Body of pancreas (tissue), 4 donors: ENCODE measurements at regions not wholly inside any gene's neighbourhood (a gene's known extent, or its start where the extent isn't known, plus 50 kb on each side); places are given as distances from the start of the nearest gene placed in this dataset.

Experiments
- CTCF ChIP-seq, 7 experiments: fragments of 450-650 bp in 4 of 7; fragments of 200-600 bp in 3 of 7; sonication (generic) in 3 of 7; IDR thresholded peaks; one replicate each; pipeline ENCODE4 v1.5.1; 2016 to 2019; ENCODE audit warnings: antibody characterized with exemption in 7 of 7
- POLR2A ChIP-seq, 3 donors: fragments of 450-650 bp; IDR thresholded peaks; one replicate each; pipeline ENCODE4 v1.6.1; 2016; ENCODE audit warnings: antibody characterized with exemption in 3 of 3, mild to moderate bottlenecking in 2 of 3

GRCh38 chr20:24866742-24867141, 82.3 kb upstream of the CST7 start:
- no peak for TF ChIP-seq CTCF (IDR thresholded peaks at IDR 0.05)
- TF ChIP-seq POLR2A (IDR thresholded peaks at IDR 0.05): no peak
